ENCODE measurements at regions not wholly inside any gene's neighbourhood (a gene's known extent, or its start where the extent isn't known, plus 50 kb on each side); places are given as distances from the start of the nearest gene placed in this dataset.
"Not testable (repeated sequence)": the region's sequence is repeated elsewhere in the genome, so short reads cannot be mapped to it uniquely, and the experiment has no call there.

DNA sequence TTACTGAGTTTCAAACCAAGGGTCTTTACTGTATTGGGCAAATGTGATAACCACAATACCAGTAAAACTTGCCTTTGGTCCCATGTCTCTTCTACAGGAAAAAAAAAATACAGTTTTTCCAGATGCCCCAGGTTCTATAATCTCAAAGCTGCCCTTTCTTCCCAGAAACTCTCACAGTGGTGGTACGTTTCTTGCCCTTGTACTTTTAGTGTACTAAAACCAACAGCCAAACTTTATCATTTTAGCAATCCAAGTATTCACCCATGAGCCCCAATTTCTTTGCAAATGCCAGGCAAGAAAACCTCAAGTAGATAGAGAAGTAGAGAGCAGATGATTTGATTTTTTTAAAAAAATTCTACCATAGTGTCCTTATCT is 157.8 kb downstream of the OR2B2 start:
- Histone ChIP-seq H3K27ac (no peak overlapping the region), H3K4me3 (peak overlapping the region; percentile 59 to 78 (median 72))

DNA sequence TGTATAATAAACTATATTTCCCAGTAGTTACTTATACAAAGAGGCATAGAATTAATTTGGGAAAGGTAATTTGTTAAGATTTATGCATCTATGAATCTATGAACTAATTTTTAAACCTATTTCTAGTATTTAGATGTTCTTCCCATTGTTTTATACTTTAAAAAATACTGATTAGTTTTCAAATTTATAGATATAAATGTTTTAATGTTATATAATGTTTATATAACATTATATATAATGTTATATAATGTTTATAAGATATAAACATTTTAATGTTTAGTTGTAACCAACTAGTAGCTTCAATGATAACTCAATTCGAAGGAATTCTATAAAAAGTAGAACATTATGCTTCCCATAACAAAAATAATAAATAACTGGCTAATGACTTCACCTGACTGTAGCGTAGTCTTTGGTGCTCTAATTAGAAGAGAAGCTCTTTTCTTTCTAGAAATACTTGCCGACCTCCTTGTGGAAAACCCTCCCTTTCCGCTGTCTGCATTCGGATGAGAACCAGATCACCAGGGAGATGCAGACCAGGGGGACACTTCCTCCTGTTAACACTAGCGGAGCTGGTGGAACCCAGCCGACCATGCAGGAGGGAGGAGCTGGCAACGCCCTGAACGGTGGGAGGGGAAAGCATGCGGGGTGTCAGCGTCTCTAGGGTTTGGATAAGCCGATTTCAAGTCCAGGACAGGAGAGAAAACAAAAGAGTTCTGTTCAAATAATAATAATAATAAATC is 158.4 kb downstream of the OR2B2 start:
- Histone ChIP-seq H3K4me3 (peak overlapping the region; percentile 59 to 78 (median 72)), H3K27ac (peak overlapping the region in 1 of 21 experiments; percentile 74)

DNA sequence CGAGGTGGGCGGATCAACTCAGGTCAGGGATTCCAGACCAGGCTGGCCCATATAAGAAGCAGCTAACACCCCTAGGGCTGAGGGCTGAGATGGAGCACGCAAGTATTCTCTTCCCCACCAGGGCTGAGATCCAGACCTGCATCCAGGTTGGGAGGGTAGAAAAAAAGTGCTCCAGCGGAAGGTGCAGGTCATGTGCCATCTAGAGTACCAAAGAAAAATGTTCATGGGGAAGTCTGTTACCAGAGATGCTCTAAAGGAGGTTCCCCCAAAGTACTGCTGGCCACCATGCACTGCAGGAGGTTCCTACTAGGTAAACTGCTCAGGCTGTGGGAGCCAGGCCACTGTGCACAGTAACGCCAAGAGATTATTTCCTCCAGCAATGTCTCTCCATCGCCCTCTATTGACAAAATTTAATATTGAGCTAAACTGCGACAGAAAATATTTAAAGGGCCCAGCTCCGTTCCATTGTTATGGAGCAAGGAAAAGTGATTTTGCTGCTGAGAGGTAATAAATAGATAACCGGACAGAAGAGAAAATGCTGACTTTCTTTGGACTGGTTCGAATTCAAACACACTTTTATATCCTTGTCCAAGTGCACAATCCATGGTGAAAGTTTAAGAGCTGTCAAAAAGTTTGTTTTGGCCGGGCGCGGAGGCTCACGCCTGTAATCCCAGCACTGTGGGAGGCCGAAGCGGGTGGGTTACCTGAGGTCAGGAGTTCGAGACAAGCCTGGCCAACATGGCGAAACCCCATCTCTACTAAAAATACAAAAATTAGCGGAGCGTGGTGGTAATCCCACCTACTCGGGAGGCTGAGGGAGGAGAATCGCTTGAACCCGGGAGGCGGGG is 159.9 kb downstream of the OR2B2 start:
- Histone ChIP-seq H3K4me3 (peak overlapping the region; percentile 59 to 78 (median 72)), H3K27ac (peak overlapping the region in 18 of 21 experiments; percentile 60 to 81 (median 70))

DNA sequence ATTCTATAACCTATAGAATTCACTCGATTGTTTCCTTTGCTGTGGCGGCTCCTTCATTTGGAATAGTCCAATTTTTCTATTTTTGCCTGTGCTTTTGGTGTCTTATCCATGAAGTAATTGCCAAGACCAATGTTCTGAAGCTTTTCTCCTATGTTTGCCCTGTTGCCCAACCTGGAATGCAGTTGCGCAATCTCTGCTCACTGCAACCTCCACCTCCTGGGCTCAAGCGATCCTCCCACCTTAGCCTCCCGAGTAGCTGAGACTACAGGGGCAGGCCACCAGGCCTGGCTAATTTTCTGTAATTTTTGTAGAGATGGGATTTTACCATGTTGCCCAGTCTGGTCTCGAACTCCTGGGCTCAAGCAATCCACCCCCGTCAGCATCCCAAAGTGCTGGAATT is 163.5 kb downstream of the OR2B2 start:
- Histone ChIP-seq H3K4me3 (no peak overlapping the region), H3K27ac (no peak overlapping the region)

DNA sequence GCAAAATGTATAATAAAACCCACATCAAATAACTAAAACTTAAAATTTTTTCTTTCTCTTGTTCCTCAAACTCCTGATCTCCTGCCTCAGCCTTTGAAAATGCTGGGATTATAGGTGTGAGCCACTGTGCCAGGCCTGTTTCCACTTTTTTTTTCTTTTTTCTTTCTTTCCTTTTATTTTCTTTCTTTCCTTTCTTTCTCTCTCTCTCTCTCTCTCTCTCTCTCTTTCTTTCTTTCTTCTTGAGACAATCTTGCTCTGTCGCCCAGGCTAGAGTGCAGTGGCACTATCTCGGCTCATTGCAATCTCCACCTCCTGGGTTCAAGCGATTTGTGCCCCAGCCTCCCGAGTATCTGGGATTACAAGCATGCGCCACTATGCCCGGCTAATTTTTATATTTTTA is 164.6 kb downstream of the OR2B2 start:
- Histone ChIP-seq H3K4me3 (no peak overlapping the region), H3K27ac (no peak overlapping the region)

DNA sequence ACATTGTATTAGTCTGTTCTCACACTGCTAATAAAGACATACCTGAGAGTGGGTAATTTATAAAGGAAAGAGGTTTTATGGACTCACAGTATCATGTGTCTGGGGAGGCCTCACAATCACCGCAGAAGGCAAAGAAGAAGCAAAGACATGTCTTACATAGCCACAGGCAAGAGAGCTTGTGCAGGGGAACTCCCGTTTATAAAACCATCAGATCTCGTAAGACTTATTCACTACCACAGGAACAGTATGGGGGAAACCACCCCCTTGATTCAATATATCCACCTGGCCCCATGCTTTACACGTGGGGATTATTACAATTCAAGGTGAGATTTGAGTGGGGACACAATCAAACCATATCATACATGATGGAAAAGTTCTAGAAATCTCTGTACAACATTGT is 165.3 kb downstream of the OR2B2 start:
- H3K4me3 ChIP-seq, H3K27ac ChIP-seq: not testable (repeated sequence)

DNA sequence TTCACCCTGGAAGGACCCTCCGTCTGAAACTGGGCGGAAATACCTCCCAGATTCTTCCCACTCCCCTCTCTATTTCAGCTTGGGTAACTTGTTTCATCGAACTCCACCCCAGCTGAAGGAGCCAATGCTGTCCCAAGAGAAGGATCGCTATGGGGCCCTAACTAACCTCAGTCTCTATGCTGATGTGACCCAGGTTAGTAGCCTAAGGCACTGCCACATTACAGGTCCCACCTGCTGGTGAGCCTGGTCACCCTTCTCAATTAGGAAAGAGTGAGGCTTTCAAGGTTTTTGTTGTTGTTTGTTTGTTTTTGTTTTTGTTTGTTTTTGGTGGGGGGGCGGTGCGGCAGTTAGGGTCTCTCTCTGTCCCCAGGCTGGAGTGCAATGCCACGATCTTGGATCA is 168.4 kb downstream of the OR2B2 start:
- Histone ChIP-seq H3K4me3 (no peak overlapping the region), H3K27ac (no peak overlapping the region)

DNA sequence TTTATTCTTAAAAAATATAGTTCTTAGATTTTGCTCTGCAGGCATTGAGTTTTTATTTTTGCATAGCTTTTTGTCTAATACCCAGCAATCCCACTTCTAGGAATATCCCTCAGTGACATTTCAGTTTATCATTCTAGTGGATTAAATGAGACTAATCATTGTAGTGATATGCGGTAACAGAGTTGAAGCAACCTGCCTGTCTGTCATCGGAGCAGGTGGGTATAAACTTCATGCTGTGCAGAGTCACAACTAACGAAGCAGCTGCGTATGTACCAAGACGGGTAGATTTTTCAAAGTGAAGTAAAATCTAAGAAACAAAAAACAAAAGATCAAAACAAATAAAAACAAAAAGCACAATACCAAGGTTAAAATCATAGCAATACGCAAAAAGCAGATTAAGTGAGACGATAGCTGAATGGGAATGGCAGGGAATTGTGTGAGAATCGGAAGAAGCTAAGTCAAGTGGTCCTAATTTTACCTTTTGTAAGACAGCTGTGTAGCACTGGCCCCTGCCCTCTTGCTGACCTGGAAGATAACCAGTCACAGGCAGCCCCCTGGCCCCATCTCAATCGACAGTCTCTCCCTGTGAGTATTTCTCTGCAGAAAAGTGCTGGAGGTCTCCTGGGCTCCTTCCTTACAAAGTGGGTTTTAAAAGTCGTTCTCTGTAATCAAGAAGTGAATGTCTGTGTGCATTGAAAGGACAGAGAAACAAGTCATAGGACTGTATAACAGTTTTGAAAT is 169.2 kb downstream of the OR2B2 start:
- Histone ChIP-seq H3K27ac (no peak overlapping the region), H3K4me3 (no peak overlapping the region)

DNA sequence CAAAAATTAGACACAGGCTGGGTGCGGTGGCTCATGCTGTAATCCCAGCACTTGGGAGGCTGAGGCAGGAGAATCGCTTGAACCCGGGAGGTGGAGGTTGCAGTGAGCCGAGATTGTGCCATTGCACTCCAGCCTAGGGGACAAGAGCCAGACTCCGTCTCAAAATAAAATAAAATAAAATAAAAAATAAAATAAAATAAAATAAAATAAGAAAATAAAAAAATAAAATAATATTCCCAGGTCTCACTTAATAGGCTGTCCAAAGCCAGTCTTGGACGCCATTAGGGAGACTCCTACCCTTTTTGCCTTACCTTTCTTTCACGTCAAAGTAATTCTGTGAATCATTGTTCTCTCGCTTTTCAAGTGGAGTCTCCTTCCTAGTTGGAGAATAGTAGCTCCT is 172.3 kb downstream of the OR2B2 start:
- not testable (repeated sequence) for H3K27ac ChIP-seq, H3K4me3 ChIP-seq

DNA sequence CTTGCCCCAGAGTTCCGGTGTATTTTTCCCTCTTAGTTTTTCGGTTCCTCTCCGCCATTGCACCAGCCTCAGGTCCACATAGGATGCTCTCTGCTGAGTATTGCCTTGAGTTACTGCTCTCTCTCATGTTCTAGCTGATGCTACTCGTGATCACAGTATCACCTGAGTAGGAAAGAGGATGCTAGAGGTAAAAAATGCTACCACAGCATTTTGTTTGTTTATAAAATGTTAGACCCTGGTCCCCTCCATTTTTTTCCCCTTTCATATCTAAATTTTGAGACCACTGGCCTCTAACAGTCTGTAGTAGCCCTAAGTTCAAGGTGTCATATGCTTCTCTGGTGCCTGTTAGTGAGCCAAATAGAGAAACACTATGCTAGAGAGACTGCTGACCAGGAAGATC is 175.5 kb downstream of the OR2B2 start:
- Histone ChIP-seq H3K4me3 (no peak overlapping the region), H3K27ac (no peak overlapping the region)

DNA sequence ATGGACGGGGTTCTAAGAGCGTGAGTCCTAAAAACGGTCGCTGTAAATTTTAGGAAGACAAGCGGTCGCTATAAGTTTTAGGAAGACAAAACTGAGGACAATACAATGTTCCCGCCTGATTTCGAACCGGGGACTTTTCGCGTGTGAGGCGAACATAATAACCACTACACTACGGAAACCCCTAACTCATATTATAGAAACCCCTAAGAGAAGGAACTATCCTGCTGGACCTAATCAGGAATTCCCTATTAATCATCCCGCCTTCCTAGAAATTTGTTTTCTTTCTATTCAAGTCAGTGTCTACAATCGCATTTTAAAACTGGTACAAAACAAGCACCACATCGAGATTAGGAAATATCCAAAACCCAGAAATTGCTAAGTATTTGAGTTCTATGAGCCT is 183.8 kb downstream of the OR2B2 start:
- Histone ChIP-seq H3K4me3 (no peak overlapping the region), H3K27ac (no peak overlapping the region)

DNA sequence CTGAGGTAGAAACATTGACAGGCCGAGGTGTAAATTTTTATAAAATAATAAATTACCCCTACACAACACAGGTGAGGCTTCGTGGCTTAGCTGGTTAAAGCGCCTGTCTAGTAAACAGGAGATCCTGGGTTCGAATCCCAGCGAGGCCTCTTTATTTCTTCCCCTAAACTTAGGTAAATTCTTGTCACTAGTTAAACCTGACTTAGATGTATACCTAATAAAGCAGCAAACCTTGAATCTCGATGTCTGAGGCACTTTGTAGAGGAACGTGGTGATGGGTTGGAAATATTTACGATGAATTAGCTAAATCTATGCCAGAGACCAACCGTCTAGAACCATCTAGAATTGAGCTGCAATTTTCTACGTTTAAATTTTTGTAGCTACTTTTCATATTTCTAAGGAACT is 185.6 kb downstream of the OR2B2 start:
- Histone ChIP-seq H3K27ac (no peak overlapping the region), H3K4me3 (no peak overlapping the region)

DNA sequence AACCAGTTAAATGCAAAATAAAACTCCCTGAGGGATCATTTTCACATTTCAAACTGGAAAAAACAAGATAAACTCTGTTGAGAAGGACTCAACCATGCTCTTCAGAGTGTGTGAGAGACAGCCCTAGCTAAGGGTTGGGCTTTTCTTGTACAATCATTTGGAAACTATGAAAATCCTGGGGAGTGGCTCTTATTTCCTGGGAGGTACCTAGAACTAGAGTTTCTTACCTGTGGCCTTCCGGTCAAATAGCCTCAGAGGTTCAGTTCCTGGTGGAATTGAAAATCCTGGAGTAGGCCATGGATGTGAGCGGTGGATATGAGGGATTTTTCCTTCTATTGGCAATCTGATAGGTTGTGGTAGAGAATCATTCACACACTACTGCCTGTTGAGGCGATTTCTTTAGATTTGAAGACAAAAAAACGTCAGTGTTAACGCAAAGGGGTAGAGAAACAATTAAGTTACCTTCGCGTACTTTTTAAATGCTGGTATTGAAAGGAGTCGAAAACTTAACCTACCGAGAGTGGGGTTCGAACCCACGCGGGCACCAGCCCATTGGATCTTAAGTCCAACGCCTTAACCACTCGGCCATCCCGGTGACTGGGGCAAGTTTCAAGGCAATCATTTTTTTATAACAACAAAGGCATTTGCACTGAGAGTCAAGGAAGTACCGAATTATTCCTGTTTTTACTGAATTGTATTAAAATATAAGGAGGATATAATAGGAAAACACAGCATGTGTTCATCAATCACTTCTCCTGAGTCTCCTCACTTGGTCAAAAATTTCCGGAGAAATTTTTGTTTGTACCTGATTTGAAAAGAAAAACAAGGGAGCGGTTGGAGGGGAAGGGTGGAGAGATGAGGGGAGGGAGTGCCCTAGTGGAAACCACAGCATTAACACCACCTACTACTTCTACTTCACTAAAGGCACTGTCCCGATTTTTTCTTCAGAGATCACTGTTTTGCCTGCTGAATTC is 191.3 kb downstream of the OR2B2 start:
- H3K4me3 ChIP-seq, result no peak overlapping the region
- H3K27ac ChIP-seq, result no peak overlapping the region

DNA sequence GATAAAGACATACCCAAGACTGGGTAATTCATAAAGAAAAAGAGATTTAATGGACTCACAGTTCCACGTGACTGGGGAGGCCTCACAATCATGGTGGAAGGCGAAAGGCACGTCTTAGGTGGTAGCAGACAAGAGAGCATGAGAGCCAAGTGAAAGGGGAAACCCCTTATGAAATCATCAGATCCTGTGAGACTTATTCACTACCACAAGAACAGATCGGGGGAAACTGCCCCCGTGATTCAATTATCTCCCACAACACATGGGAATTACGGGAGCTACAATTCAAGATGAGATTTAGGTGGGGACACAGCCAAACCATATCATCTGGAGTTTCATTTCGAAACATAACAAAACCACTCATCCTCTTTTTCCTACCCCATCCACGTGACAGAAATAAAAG is 193.2 kb downstream of the OR2B2 start:
- not testable (repeated sequence) for H3K27ac ChIP-seq, H3K4me3 ChIP-seq

DNA sequence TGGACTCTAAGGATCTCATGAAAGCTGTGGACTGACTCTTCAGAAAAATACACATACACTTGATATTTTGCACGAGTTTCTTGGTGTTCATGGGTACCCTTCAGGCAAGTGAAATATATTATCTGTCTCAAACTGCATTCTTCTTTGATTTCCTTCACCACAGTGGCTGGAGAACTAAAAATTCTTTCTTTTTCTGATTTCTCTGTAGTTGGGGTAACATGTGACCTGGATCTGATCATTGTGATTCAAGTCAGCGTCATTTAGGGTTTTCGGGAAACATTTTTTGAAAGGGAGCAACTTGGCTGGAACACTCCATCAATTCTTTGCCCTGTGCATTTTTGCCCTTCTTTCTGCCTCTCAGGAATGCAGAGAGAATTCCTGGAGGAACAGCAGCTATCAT is 205.8 kb downstream of the OR2B2 start:
- H3K4me3 ChIP-seq, result no peak overlapping the region
- no peak overlapping the region for H3K27ac ChIP-seq

DNA sequence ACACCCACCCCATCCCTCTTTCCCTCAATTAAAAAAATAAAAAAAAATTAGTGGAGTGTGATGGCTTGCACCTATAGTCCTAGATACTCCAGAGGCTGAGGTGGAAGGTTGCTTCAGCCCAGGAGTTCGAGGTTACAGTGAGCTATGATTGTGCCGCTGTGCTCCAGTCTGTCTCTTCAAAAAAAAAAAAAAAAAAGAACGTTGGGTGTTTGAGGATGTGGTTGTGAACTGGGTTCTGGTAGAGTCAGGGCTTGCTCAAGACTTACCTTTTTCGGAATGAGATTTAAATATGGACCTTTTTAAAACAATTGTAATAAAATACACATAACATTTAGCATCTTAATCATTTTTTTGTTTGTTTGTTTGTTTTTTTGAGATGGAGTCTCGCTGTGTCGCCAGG is 211.9 kb downstream of the OR2B2 start:
- H3K27ac ChIP-seq, result no peak overlapping the region
- no peak overlapping the region for H3K4me3 ChIP-seq

DNA sequence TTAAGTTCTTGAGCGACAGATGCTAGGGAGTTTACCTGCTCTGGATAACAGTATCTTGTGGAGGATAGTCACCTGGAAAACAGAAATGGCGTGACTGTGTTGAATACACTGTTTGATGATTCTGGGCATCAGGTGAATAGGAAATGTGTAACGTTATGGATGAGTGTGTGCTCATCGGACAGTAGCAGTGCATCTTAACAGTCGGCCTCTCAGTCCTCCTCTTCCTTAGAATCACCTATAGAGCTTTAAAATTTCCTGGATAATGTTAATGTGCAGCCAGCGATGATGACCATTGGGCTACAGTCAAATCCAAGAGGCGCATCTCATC is 217.7 kb downstream of the OR2B2 start:
- Histone ChIP-seq H3K4me3 (peak overlapping the region; percentile 35 to 61 (median 55)), H3K27ac (peak overlapping the region in 3 of 21 experiments; percentile 8 to 81 (median 22))

DNA sequence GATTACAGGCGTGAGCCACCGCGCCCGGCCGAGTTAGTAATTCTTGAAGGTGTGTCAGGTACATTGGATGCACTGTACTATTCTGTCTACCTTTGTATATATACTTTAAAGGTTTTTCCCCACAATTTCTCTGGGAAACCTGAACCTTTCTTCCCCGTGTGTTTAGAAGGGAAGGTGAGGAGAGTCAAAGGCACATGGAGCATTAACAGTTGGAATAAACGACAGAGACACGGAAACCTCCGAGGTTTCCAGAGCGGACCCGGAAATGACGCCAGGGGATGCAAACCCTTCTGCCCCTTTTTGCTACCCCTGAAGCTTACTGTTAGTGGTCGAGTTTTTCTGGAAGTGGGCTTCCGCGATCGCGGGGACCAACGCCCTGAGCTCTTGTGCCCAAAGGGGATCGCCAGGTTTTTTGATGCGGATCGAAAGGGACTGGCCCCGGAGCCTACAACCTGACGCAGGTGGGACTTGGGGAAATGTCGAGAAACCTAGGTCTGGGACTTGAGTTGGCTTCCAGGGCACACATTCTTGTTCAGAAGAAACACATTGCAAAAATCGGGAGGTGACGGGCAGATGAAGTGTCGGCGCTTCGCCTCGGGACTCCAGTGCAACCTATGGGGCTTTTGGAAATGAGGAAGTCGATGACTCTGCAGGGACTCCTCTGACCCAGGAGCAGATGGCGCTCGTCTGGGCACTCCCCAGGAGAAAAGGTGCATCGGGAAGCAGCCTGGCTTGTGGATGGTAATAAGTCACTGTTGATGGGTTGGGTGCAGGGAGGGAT is 218.2 kb downstream of the OR2B2 start:
- Histone ChIP-seq H3K27ac (peak overlapping the region in 11 of 21 experiments; percentile 5 to 81 (median 39)), H3K4me3 (peak overlapping the region; percentile 35 to 61 (median 55))

DNA sequence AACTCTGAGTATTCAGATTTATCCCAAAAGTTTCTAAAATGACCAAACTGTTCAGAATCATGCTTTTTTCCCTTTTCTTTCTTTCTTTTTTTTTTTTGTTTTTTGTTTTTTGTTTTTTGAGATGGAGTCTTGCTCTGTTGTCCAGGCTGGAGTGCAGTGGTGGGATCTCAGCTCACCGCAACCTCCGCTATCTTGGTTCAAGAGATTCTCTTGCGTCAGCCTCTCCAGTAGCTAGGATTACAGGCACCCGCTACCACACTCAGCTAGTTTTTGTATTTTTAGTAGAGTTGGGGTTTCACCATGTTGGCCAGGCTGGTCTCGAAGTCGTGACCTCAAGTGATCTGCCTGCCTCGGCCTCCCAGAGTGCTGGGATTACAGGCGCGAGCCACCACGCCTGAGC is 219.2 kb upstream of the ZNF184 start:
- not testable (repeated sequence) for H3K4me3 ChIP-seq, H3K27ac ChIP-seq
